Lower leg skin (tissue), 3 donors: ENCODE measurements at regions not wholly inside any gene's neighbourhood (a gene's known extent, or its start where the extent isn't known, plus 50 kb on each side); places are given as distances from the start of the nearest gene placed in this dataset.
"Not testable (repeated sequence)": the region's sequence is repeated elsewhere in the genome, so short reads cannot be mapped to it uniquely, and the experiment has no call there.

ENCODE experiments used
- CTCF ChIP-seq, 3 donors: fragments of 450-650 bp; IDR thresholded peaks; one replicate each; pipeline ENCODE4 v1.5.1; 2016; ENCODE audit warnings: antibody characterized with exemption in 3 of 3, mild to moderate bottlenecking in 3 of 3, moderate library complexity in 2 of 3
- POLR2A ChIP-seq, 2 donors: fragments of 450-650 bp; IDR thresholded peaks; one replicate each; pipeline ENCODE4 v1.6.1; 2016 to 2017; ENCODE audit warnings: antibody characterized with exemption in 2 of 2, mild to moderate bottlenecking in 1 of 2, moderate library complexity in 1 of 2

- not testable (repeated sequence) for TF ChIP-seq CTCF, POLR2A (IDR thresholded peaks at IDR 0.05)
These were observed 261.0 kb downstream of the SPATA31A1 start for GRCh38 chr9:39616480-39616879.
